ENCODE measurements at regions not wholly inside any gene's neighbourhood (a gene's known extent, or its start where the extent isn't known, plus 50 kb on each side); places are given as distances from the start of the nearest gene placed in this dataset.

- no peak for TF ChIP-seq CTCF (IDR thresholded peaks at IDR 0.05; ENCODE audit: insufficient read depth, low read length, poor library complexity, severe bottlenecking)
- TF ChIP-seq EZH2phosphoT487 (conservative IDR thresholded peaks at IDR 0.05; ENCODE audit: low read length): no peak
Measured at GRCh38 chr20:6579824-6580223, 187.7 kb upstream of the BMP2 start.

Data from SU-DHL-6 (cell line).